Astrocyte of the spinal cord (primary cell): ENCODE measurements at regions not wholly inside any gene's neighbourhood (a gene's known extent, or its start where the extent isn't known, plus 50 kb on each side); places are given as distances from the start of the nearest gene placed in this dataset.

Experiments used
- DNase-seq: peaks from one replicate; pipeline ENCODE4 v3.0.0; 2011; ENCODE audit warnings: low read depth, low spot score
- H3K4me3 ChIP-seq: 2 replicates; pipeline ENCODE4 v1.5.1; 2011; ENCODE audit warnings: low read depth, mild to moderate bottlenecking, low read length, moderate library complexity
- CTCF ChIP-seq: IDR thresholded peaks from 2 replicates; pipeline ENCODE4 v1.5.1; 2012; ENCODE audit warnings: low read depth, mild to moderate bottlenecking, low read length, inconsistent platforms
- in situ Hi-C: cut with HindIII; loops from 2 replicates; pipeline ENCODE4 v1.10.0; 2017; ENCODE audit warnings: low sequenced_read_pairs

- peak; percentile 55 for DNase-seq
- H3K4me3 ChIP-seq, result no peak overlapping the region
- in situ Hi-C loops, result no loop called here
- TF ChIP-seq CTCF, result no peak
Measured at GRCh38 chr6:8556370-8557013, 121.1 kb upstream of the SLC35B3 start.

GRCh38 chr6:8551993-8552392 lies 116.6 kb upstream of the SLC35B3 start:
- TF ChIP-seq CTCF, result no peak
- no peak overlapping the region for H3K4me3 ChIP-seq
- no peak for DNase-seq
- in situ Hi-C loops, result no loop called here

GRCh38 chr6:8551386-8551785 lies 116.0 kb upstream of the SLC35B3 start:
- no peak for TF ChIP-seq CTCF
- in situ Hi-C loops, result no loop called here
- DNase-seq, result no peak
- no peak overlapping the region for H3K4me3 ChIP-seq

GRCh38 chr6:8549074-8549790 lies 113.9 kb upstream of the SLC35B3 start:
- no peak for TF ChIP-seq CTCF
- no peak for DNase-seq
- in situ Hi-C loops, result no loop called here
- H3K4me3 ChIP-seq, result no peak overlapping the region

GRCh38 chr6:8546496-8546895 lies 111.2 kb upstream of the SLC35B3 start:
- in situ Hi-C loops, result no loop called here
- no peak for TF ChIP-seq CTCF
- no peak for DNase-seq
- no peak overlapping the region for H3K4me3 ChIP-seq

GRCh38 chr6:8545336-8545735 lies 110.0 kb upstream of the SLC35B3 start:
- in situ Hi-C loops, result no loop called here
- no peak overlapping the region for H3K4me3 ChIP-seq
- no peak for TF ChIP-seq CTCF
- no peak for DNase-seq
